GM13977 (cell line): ENCODE measurements at regions not wholly inside any gene's neighbourhood (a gene's known extent, or its start where the extent isn't known, plus 50 kb on each side); places are given as distances from the start of the nearest gene placed in this dataset.

Experiments
- DNase-seq: peaks from one replicate; pipeline ENCODE4 v3.0.0; 2012; ENCODE audit warnings: low spot score
- in situ Hi-C: fragments of 300-500 bp; cut with MboI; formaldehyde crosslinking; loops from one replicate; pipeline ENCODE4 v1.12.0; 2022; ENCODE audit warnings: low sequenced_read_pairs, low pct_unique_long_range_greater_than_20kb, mixed read lengths, inconsistent platforms; ENCODE audit not compliant: unreplicated experiment
- TF ChIP-seq, protein P1 (sequence below): IDR thresholded peaks from 2 replicates; pipeline ENCODE4 v1.5.1; 2012; ENCODE audit warnings: mild to moderate bottlenecking, control low read depth; ENCODE audit not compliant: insufficient read depth; ENCODE audit errors: extremely low read depth, missing control alignments

DNA sequence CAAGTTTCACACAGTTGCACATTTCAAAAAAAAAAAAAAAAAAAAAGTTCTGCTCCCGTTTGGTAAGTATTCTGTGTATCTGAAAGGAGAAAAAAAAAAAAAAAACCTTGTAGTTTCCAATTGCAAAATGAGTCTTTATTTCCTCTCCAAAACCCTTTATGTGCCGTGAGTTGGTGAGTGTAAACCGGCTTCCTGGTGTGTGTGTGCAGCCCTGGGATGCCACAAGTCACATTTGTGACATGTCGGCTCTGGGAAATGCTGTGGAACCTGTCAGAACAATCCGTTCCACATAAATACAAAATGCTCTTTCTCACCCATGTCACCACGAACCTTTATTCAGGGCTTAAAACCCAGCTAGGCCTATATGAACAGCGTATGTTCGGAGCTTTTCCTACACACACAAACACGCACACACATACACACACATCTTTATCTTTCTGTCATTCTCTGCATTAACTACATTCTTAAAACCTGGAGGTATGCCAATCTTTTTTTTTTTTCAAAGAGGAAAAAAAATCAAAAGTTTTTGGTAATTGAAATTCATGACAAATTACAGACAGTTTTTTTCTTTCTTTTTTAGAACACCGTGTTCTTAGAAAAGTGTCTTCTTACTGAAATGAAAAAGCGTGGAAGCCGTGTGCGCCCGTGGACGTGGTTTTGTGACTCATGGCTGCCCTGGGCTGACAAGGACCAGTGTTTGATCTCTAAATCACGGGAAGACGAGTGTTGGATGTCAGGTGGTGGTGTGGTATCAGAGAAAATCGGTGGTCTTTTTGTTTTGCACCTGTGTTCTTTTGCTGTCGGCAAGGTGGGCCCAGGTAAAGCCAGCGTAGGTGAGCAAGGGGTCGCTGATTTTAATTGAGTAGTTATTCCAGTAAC lies 612.0 kb downstream of the VRK1 start:
- TF ChIP-seq, protein P1, sequence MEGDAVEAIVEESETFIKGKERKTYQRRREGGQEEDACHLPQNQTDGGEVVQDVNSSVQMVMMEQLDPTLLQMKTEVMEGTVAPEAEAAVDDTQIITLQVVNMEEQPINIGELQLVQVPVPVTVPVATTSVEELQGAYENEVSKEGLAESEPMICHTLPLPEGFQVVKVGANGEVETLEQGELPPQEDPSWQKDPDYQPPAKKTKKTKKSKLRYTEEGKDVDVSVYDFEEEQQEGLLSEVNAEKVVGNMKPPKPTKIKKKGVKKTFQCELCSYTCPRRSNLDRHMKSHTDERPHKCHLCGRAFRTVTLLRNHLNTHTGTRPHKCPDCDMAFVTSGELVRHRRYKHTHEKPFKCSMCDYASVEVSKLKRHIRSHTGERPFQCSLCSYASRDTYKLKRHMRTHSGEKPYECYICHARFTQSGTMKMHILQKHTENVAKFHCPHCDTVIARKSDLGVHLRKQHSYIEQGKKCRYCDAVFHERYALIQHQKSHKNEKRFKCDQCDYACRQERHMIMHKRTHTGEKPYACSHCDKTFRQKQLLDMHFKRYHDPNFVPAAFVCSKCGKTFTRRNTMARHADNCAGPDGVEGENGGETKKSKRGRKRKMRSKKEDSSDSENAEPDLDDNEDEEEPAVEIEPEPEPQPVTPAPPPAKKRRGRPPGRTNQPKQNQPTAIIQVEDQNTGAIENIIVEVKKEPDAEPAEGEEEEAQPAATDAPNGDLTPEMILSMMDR = no peak
- DNase-seq = no peak
- in situ Hi-C loops = no loop called here

DNA sequence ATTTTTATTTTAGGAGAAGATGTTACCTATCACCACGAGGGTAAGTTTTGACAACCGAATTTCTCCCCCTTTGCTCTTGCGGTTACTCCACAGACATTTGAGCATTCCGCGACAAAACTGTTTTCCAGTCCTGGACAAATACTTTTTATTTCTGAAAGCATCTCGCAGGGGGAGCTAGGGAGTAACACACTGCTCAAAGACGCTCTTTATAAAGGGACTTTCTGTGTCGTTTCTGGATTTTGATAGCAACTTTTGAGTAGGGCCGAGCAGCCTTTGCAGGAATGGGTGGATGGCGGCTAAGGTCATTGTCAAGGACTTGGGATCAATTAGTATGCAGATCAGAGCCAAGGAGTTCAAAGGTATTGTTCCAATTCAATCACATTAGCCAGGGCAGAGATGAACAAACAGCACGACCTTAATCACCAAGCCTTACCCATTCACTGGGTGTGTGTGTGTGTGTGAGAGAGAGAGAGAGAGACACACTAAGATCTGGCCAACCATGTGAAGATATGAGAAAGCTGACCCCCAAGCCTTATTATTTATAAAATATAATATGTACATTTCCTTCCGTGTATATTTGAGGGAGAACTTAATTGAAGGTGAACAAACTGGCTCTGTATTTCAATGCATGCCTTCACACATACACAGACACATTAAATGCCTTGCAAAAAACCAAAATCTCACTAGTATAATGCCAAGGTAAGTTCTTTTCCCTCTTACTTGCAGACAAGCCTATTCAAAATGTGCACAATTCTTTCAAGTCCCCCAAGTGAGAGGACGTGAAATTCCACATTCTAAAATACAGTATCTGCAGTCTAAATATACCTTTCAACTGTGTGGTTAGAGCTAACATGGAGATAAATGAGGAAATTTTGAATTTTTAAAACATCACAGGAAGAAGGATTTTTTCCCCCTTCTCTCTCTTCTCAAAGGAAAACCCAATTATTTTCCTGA lies 613.8 kb downstream of the VRK1 start:
- in situ Hi-C loops = no loop called here
- no peak for DNase-seq
- TF ChIP-seq, protein P1 = no peak

DNA sequence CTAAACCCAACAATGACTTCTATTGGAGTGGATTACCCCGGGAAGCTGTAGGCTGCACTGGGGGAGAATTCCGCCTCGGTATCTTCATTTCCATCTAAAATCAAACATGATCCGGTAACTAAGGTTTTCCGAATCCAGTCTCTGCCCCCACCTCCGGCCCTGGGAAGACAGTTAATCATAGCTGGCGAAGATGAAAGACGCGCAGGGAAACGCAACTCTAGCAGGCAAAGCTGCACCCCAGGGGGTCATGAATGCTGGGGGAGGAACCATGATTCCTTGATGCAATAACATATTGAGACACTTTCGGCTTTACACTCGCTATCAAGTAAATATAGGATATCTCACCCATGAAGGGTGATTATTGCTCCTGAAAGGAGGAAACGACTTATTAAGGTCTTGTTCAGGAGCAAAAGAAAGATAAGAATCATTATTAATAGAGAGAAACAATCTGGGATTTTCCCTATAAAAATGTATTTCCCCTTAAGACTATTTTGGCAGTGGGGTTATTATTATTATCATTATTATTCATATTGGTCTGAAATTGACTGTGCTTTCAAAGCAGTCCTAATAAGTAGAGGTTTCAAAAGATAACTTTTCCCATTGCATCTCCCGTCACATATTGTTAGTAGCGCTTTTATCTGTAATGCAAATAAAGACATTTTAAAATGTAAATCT lies 614.9 kb downstream of the VRK1 start:
- no peak for DNase-seq
- TF ChIP-seq, protein P1 = no peak
- in situ Hi-C loops = no loop called here

DNA sequence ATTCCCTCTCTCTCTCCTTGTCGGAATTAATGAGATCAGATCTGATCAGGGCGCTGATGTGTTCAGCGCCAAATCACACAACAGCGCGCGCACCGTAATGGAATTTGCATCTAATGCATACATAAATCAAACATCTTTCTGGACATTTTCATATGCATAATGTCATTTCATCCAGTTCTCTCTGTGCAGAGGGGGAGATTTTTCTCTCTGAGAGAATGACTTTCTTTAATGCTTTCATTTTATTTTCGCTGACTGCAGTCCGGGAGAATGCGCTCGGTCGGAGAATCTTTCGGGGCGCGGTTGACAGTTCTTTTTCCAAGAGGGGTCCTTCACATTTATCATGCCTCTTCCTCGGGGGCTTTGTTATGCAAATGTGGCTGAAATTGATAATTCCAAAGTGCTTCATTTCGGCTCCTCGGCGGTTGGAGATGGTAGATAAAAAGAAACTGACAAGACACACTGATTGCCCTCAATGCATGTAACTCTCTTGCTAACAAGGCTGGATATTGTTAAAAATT lies 615.9 kb downstream of the VRK1 start:
- in situ Hi-C loops = no loop called here
- TF ChIP-seq, protein P1 = no peak
- no peak for DNase-seq

DNA sequence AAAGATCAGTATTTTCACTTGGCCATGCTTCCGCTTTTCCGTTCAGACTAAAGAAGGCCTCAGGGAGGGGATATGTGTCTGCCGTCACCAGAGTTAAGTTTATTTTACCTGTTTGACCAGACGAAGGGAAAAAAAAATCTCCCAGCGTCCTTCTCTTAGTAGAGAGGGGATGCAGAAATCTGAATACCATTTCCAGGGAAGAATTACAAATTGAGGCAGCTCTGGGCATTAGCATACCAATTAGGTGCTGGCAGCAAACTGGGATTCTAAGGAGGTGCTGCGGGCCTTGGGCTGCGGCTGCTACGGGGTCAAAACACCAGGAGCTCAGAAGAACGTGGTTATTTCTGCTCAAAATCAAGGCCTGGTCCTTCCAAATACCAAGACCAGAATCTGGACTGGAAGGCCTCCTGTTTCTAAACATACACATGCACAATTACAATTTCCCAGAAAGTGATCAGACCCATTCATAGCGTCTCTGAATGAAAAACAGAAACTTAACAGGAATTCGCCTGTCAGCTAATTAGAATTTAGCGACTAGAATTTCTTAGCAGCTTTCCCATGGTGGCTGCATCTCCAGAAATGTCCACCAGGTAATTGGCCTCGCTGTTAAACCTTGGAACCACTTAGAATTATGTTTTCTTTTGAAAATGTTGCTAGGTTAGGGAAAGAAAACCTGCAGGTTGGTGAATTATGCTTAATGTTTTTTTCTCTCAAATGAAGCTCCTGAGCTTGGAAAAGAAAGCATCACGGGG lies 617.0 kb downstream of the VRK1 start:
- TF ChIP-seq, protein P1 = no peak
- in situ Hi-C loops = no loop called here

More for the DNA sequence above, 617.0 kb downstream of the VRK1 start:
- DNase-seq = no peak
